Urinary bladder (tissue), 3 donors: ENCODE measurements at regions not wholly inside any gene's neighbourhood (a gene's known extent, or its start where the extent isn't known, plus 50 kb on each side); places are given as distances from the start of the nearest gene placed in this dataset.
A peak's percentile ranks its signal among the peaks of the same experiment; 100 is the strongest.

Source experiments
- DNase-seq: peaks from one replicate; pipeline ENCODE4 v3.0.0-alpha.2; 2015; ENCODE audit errors: extremely low spot score
- H3K27ac ChIP-seq: one replicate; pipeline ENCODE4 v1.5.1; 2013; ENCODE audit warnings: low read depth, mild to moderate bottlenecking, moderate library complexity
- H3K36me3 ChIP-seq: one replicate; pipeline ENCODE4 v1.6.1; 2013; ENCODE audit warnings: mild to moderate bottlenecking, moderate library complexity; ENCODE audit not compliant: insufficient read depth
- H3K4me1 ChIP-seq: one replicate; pipeline ENCODE4 v1.6.1; 2013; ENCODE audit warnings: mild to moderate bottlenecking, moderate library complexity; ENCODE audit not compliant: insufficient read depth
- H3K4me3 ChIP-seq: one replicate; pipeline ENCODE4 v1.5.1; 2013; ENCODE audit warnings: low read depth, low read length
- WGBS: extraction: QIAGEN DNeasy Blood & Tissue Kit; methylation state at CpG from one replicate; pipeline ENCODE4 v1.1.7; 2013; 5-methylcytosine and 5-hydroxymethylcytosine counted together
- donor health status: healthy with polysubstance abuse.
- donor health status: healthy.

GRCh38 chr5:82354543-82354942, 76.4 kb upstream of the RPS23 start:
- Histone ChIP-seq H3K36me3 (no peaks in the 10 kb centered on the region), H3K4me3 (no peak overlapping the region), H3K27ac (no peak overlapping the region), H3K4me1 (no peaks in the 10 kb centered on the region)
- 95% methylated on average over 2 of the region's 2 CpGs for WGBS
- no peak for DNase-seq

GRCh38 chr5:82353522-82353921, 75.4 kb upstream of the RPS23 start:
- 96% methylated on average over 3 of the region's 3 CpGs for WGBS
- no peaks in the 10 kb centered on the region for H3K4me1 ChIP-seq
- no peaks in the 10 kb centered on the region for H3K36me3 ChIP-seq
- DNase-seq, result no peak
- H3K4me3 ChIP-seq, result no peak overlapping the region
- no peak overlapping the region for H3K27ac ChIP-seq

- no peaks in the 10 kb centered on the region for H3K4me1 ChIP-seq
- DNase-seq, result no peak
- WGBS, result 62% methylated on average over 7 of the region's 7 CpGs
- H3K27ac ChIP-seq, result no peak overlapping the region
- H3K36me3 ChIP-seq, result no peaks in the 10 kb centered on the region
- no peak overlapping the region for H3K4me3 ChIP-seq
Measured at GRCh38 chr5:82352146-82352791, 74.1 kb upstream of the RPS23 start.

- Histone ChIP-seq H3K27ac (no peak overlapping the region), H3K4me3 (no peak overlapping the region), H3K4me1 (no peaks in the 10 kb centered on the region), H3K36me3 (no peaks in the 10 kb centered on the region)
- DNase-seq, result peak; percentile 69
- WGBS, result 7% methylated on average over 2 of the region's 2 CpGs
Measured at GRCh38 chr5:82351754-82352145, 73.6 kb upstream of the RPS23 start.

- Histone ChIP-seq H3K36me3 (no peaks in the 10 kb centered on the region), H3K4me3 (no peak overlapping the region), H3K27ac (no peak overlapping the region), H3K4me1 (no peaks in the 10 kb centered on the region)
- no peak for DNase-seq
- WGBS, result 55% methylated on average over 1 of the region's 1 CpG
Measured at GRCh38 chr5:82351297-82351696, 73.1 kb upstream of the RPS23 start.

GRCh38 chr5:82349652-82350051, 71.5 kb upstream of the RPS23 start:
- no peak for DNase-seq
- WGBS, result 90% methylated on average over 4 of the region's 4 CpGs
- no peak overlapping the region for H3K4me3 ChIP-seq
- no peak overlapping the region for H3K27ac ChIP-seq
- no peaks in the 10 kb centered on the region for H3K36me3 ChIP-seq
- H3K4me1 ChIP-seq, result no peaks in the 10 kb centered on the region

GRCh38 chr5:82348784-82349425, 70.8 kb upstream of the RPS23 start:
- WGBS, result 65% methylated on average over 4 of the region's 4 CpGs
- Histone ChIP-seq H3K4me3 (no peak overlapping the region), H3K4me1 (no peaks in the 10 kb centered on the region), H3K36me3 (no peaks in the 10 kb centered on the region), H3K27ac (no peak overlapping the region)
- no peak for DNase-seq

- Histone ChIP-seq H3K4me3 (no peak overlapping the region), H3K4me1 (no peaks in the 10 kb centered on the region)
Measured at GRCh38 chr5:82347201-82347865, 69.2 kb upstream of the RPS23 start.

GRCh38 chr5:82346399-82347165, 68.4 kb upstream of the RPS23 start:
- 82% methylated on average over 10 of the region's 10 CpGs for WGBS
- no peak overlapping the region for H3K27ac ChIP-seq
- DNase-seq, result no peak

More at GRCh38 chr5:82347201-82347865, 69.2 kb upstream of the RPS23 start:
- Histone ChIP-seq H3K27ac (peak overlapping the region; percentile 46), H3K36me3 (no peaks in the 10 kb centered on the region)
- WGBS, result 56% methylated on average over 12 of the region's 12 CpGs
- no peak for DNase-seq

GRCh38 chr5:82345108-82345507, 67.0 kb upstream of the RPS23 start:
- Histone ChIP-seq H3K4me1 (no peaks in the 10 kb centered on the region), H3K4me3 (no peak overlapping the region), H3K27ac (no peak overlapping the region), H3K36me3 (no peaks in the 10 kb centered on the region)
- no peak for DNase-seq
- WGBS, result 95% methylated on average over 3 of the region's 3 CpGs

More at GRCh38 chr5:82346399-82347165, 68.4 kb upstream of the RPS23 start:
- Histone ChIP-seq H3K4me3 (no peak overlapping the region), H3K4me1 (no peaks in the 10 kb centered on the region), H3K36me3 (no peaks in the 10 kb centered on the region)

GRCh38 chr5:82341325-82341724, 63.2 kb upstream of the RPS23 start:
- DNase-seq, result no peak
- WGBS, result 89% methylated on average over 1 of the region's 1 CpG
- H3K27ac ChIP-seq, result no peak overlapping the region
- no peaks in the 10 kb centered on the region for H3K36me3 ChIP-seq
- no peaks in the 10 kb centered on the region for H3K4me1 ChIP-seq
- no peak overlapping the region for H3K4me3 ChIP-seq

- no peak for DNase-seq
- H3K27ac ChIP-seq, result no peak overlapping the region
- no peaks in the 10 kb centered on the region for H3K36me3 ChIP-seq
- H3K4me1 ChIP-seq, result no peaks in the 10 kb centered on the region
- no peak overlapping the region for H3K4me3 ChIP-seq
- WGBS, result 97% methylated on average over 5 of the region's 5 CpGs
Measured at GRCh38 chr5:82340799-82341198, 62.6 kb upstream of the RPS23 start.

GRCh38 chr5:82339792-82340191, 61.6 kb upstream of the RPS23 start:
- WGBS, result 86% methylated on average over 3 of the region's 3 CpGs
- H3K27ac ChIP-seq, result no peak overlapping the region
- DNase-seq, result no peak
- no peak overlapping the region for H3K4me3 ChIP-seq
- H3K4me1 ChIP-seq, result no peaks in the 10 kb centered on the region
- H3K36me3 ChIP-seq, result no peaks in the 10 kb centered on the region
